ENCODE measurements at regions not wholly inside any gene's neighbourhood (a gene's known extent, or its start where the extent isn't known, plus 50 kb on each side); places are given as distances from the start of the nearest gene placed in this dataset.
"Not testable (repeated sequence)": the region's sequence is repeated elsewhere in the genome, so short reads cannot be mapped to it uniquely, and the experiment has no call there.

- TF ChIP-seq CTCF (IDR thresholded peaks at IDR 0.05), result no peak
- H3K27me3 ChIP-seq (ENCODE audit: control insufficient read depth in 1 of 2, insufficient read depth in 2 of 2, low read length in 2 of 2), result no peaks in the 10 kb centered on the region
- ChIA-PET POLR2A (no interaction called here), CTCF (no interaction called here)
- H3K9me3 ChIP-seq (ENCODE audit: control insufficient read depth in 1 of 2, insufficient read depth in 1 of 2, low read length in 2 of 2), result no peaks in the 10 kb centered on the region
- Mint-ChIP-seq H3K4me1 (ENCODE audit: low read depth) (no peaks in the 10 kb centered on the region), H3K9me3 (peaks cover 2% of the 10 kb centered on the region), H3K27ac (no peak overlapping the region), H3K36me3 (ENCODE audit: low read depth) (no peaks in the 10 kb centered on the region), H3K27me3 (no peaks in the 10 kb centered on the region), H3K4me3 (no peak overlapping the region)
- no peaks in the 10 kb centered on the region for H3K4me1 ChIP-seq (ENCODE audit: insufficient read depth, low read length)
- no peaks in the 10 kb centered on the region for H3K36me3 ChIP-seq (ENCODE audit: insufficient read depth, low read length)
- intact Hi-C loops (cut with DNase I, micrococcal nuclease), result no loop called here
- H3K4me3 ChIP-seq (ENCODE audit: low read length), result no peak overlapping the region
- ATAC-seq (ENCODE audit: poor library complexity) (no peak), DNase-seq (no peak)
- no peak overlapping the region for H3K27ac ChIP-seq (ENCODE audit: low read depth in 1 of 2, low read length in 2 of 2)
These were observed 299.6 kb downstream of the FGF10 start for GRCh38 chr5:44089424-44090144.

GRCh38 chr5:44085083-44085482 is 304.1 kb downstream of the FGF10 start:
- no peaks in the 10 kb centered on the region for H3K27me3 ChIP-seq (ENCODE audit: control insufficient read depth in 1 of 2, insufficient read depth in 2 of 2, low read length in 2 of 2)
- no peak overlapping the region for H3K27ac ChIP-seq (ENCODE audit: low read depth in 1 of 2, low read length in 2 of 2)
- H3K4me3 ChIP-seq (ENCODE audit: low read length), result no peak overlapping the region
- peaks cover 8% of the 10 kb centered on the region for H3K9me3 Mint-ChIP-seq
- H3K36me3 Mint-ChIP-seq (ENCODE audit: low read depth), result no peaks in the 10 kb centered on the region
- CTCF ChIA-PET, result no interaction called here
- no peaks in the 10 kb centered on the region for H3K36me3 ChIP-seq (ENCODE audit: insufficient read depth, low read length)
- H3K9me3 ChIP-seq (ENCODE audit: control insufficient read depth in 1 of 2, insufficient read depth in 1 of 2, low read length in 2 of 2), result no peaks in the 10 kb centered on the region
- ATAC-seq (ENCODE audit: poor library complexity), result no peak
- no peaks in the 10 kb centered on the region for H3K4me1 Mint-ChIP-seq (ENCODE audit: low read depth)
- H3K27me3 Mint-ChIP-seq, result no peaks in the 10 kb centered on the region
- no peak overlapping the region for H3K27ac Mint-ChIP-seq
- DNase-seq, result no peak
- H3K4me3 Mint-ChIP-seq, result no peak overlapping the region
- no peak for TF ChIP-seq CTCF (IDR thresholded peaks at IDR 0.05)
- no peaks in the 10 kb centered on the region for H3K4me1 ChIP-seq (ENCODE audit: insufficient read depth, low read length)
- intact Hi-C loops (cut with DNase I, micrococcal nuclease), result no loop called here
- POLR2A ChIA-PET, result no interaction called here

GRCh38 chr5:44074547-44074946 is 314.7 kb downstream of the FGF10 start:
- H3K4me1 ChIP-seq (ENCODE audit: insufficient read depth, low read length); H3K36me3 ChIP-seq (ENCODE audit: insufficient read depth, low read length); H3K27me3 ChIP-seq (ENCODE audit: control insufficient read depth in 1 of 2, insufficient read depth in 2 of 2, low read length in 2 of 2); H3K9me3 ChIP-seq (ENCODE audit: control insufficient read depth in 1 of 2, insufficient read depth in 1 of 2, low read length in 2 of 2); H3K27ac Mint-ChIP-seq; H3K36me3 Mint-ChIP-seq (ENCODE audit: low read depth); H3K27me3 Mint-ChIP-seq; ATAC-seq (ENCODE audit: poor library complexity); DNase-seq; H3K27ac ChIP-seq (ENCODE audit: low read depth in 1 of 2, low read length in 2 of 2); H3K4me3 ChIP-seq (ENCODE audit: low read length); POLR2A ChIA-PET; H3K9me3 Mint-ChIP-seq; CTCF ChIA-PET; H3K4me3 Mint-ChIP-seq; intact Hi-C loops (cut with DNase I, micrococcal nuclease); H3K4me1 Mint-ChIP-seq (ENCODE audit: low read depth): not testable (repeated sequence)

GRCh38 chr5:44051591-44051990 is 337.6 kb downstream of the FGF10 start:
- Histone ChIP-seq H3K27ac (ENCODE audit: low read depth in 1 of 2, low read length in 2 of 2) (no peak overlapping the region), H3K9me3 (ENCODE audit: control insufficient read depth in 1 of 2, insufficient read depth in 1 of 2, low read length in 2 of 2) (peaks cover 0 to 3% of the 10 kb centered on the region in 2 experiments), H3K4me3 (ENCODE audit: low read length) (no peak overlapping the region), H3K36me3 (ENCODE audit: insufficient read depth, low read length) (no peaks in the 10 kb centered on the region), H3K27me3 (ENCODE audit: control insufficient read depth in 1 of 2, insufficient read depth in 2 of 2, low read length in 2 of 2) (no peaks in the 10 kb centered on the region), H3K4me1 (ENCODE audit: insufficient read depth, low read length) (no peaks in the 10 kb centered on the region)
- intact Hi-C loops (cut with DNase I, micrococcal nuclease), result no loop called here
- Mint-ChIP-seq H3K9me3 (peaks cover 18% of the 10 kb centered on the region), H3K4me3 (no peak overlapping the region), H3K27me3 (no peaks in the 10 kb centered on the region), H3K4me1 (ENCODE audit: low read depth) (no peaks in the 10 kb centered on the region), H3K36me3 (ENCODE audit: low read depth) (no peaks in the 10 kb centered on the region), H3K27ac (no peak overlapping the region)
- ChIA-PET CTCF (no interaction called here), POLR2A (no interaction called here)
- TF ChIP-seq CTCF (IDR thresholded peaks at IDR 0.05), result no peak
- ATAC-seq (ENCODE audit: poor library complexity) (no peak), DNase-seq (no peak)
